Spleen (tissue), 7 donors: ENCODE measurements at regions not wholly inside any gene's neighbourhood (a gene's known extent, or its start where the extent isn't known, plus 50 kb on each side); places are given as distances from the start of the nearest gene placed in this dataset.

Source experiments
- CTCF ChIP-seq, 11 experiments: fragments of 200-600 bp in 7 of 11; fragments of 450-650 bp in 4 of 11; sonication (generic) in 4 of 11; IDR thresholded peaks in 8 of 11; conservative IDR thresholded peaks in 3 of 11; 1 replicate in 7 of 11; 2 replicates in 4 of 11; pipeline versions ENCODE4 v1.4.0 to v1.8.0; 2016 to 2021; ENCODE audit warnings: antibody characterized with exemption in 11 of 11, inconsistent platforms in 4 of 11, mild to moderate bottlenecking in 1 of 11
- POLR2A ChIP-seq, 3 donors: fragments of 450-650 bp; IDR thresholded peaks; one replicate each; pipeline ENCODE4 v1.5.1; 2017; ENCODE audit warnings: antibody characterized with exemption in 3 of 3, mild to moderate bottlenecking in 1 of 3
- POLR2AphosphoS5 ChIP-seq, 3 donors: sonication (generic); formaldehyde crosslinking; IDR thresholded peaks; one replicate each; pipeline ENCODE4 v1.5.1; 2017; ENCODE audit warnings: antibody characterized with exemption in 3 of 3
- donor health status: DM: no; HTN: no; CAD: no; lungs with moderate emphysema.
- donor health status: DM: no; HTN: no; CAD: no.
- donor health status: DM: no; HTN: no; CAD: no.

DNA sequence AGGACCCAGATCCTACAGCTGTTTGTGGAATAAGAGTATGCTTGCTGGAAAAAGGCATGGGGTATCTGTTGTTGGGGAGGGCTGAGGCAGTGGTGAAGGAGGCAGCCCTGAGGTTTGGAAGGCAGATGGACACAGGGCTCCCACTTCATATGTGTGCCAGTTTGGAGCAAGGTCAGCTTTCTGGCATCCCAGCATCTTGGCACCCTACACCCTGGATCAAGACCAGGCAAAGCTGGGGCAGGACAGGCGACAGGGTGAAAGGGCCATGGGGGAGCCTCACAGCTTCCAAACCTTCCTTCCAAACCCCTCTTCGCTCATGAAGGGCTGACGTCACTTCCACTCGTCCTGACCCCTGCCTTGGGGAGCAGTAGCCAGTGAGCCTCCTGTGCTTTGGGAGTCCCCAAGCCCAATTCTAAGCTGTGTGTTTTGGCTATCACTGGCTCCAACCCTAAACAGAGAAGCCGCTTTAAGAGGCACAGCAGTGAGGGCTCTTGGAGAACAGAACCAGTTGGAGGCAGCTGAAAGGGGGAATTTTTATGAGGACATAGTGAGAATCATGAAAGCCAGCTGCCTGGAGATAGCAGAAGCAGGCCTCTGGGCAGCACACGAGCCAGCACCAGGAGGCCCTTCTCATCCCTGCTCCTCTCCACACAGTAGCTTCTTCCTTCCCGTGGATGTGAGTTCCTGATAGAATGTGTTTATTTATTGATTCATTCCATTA is 448.6 kb upstream of the CDH4 start:
- TF ChIP-seq POLR2A (IDR thresholded peaks at IDR 0.05) (no peak), CTCF (IDR thresholded peaks at IDR 0.05 in 8 of 11, conservative IDR thresholded peaks at IDR 0.05 in 3 of 11) (no peak), POLR2AphosphoS5 (IDR thresholded peaks at IDR 0.05) (no peak)
